Activated CD8-positive, alpha-beta T cell treated with anti-CD3 and anti-CD28 coated beads, Interleukin-2, amount 10 ng/mL, durations not matched to agents 7 days and 5 days (primary cell): ENCODE measurements at regions not wholly inside any gene's neighbourhood (a gene's known extent, or its start where the extent isn't known, plus 50 kb on each side); places are given as distances from the start of the nearest gene placed in this dataset.

ENCODE experiments used
- ATAC-seq: fragments of 150-1000 bp; cut with Tn5 transposase; one replicate; pipeline ENCODE4 v1.10.0; 2021; ENCODE audit warnings: moderate library complexity
- CTCF ChIA-PET: fragments of 350-600 bp; sonication (Branson Sonifier 250); formaldehyde crosslinking; loops from one replicate; lab custom pipeline; 2021; ENCODE audit warnings: antibody characterized with exemption; lab: Charles Lee
- POLR2A ChIA-PET: fragments of 350-600 bp; sonication (Branson Sonifier 250); formaldehyde crosslinking; loops from one replicate; lab custom pipeline; 2021; ENCODE audit warnings: antibody characterized with exemption; lab: Charles Lee
- DNase-seq: peaks from one replicate; pipeline ENCODE4 v3.0.0-alpha.2; 2020
- H3K27ac Mint-ChIP-seq: one replicate; pipeline ENCODE4 v1.8.0; 2021; ENCODE audit warnings: mild to moderate bottlenecking, mixed read lengths
- H3K27me3 Mint-ChIP-seq: one replicate; pipeline ENCODE4 v1.8.0; 2021; ENCODE audit warnings: low read depth, mixed read lengths
- H3K36me3 Mint-ChIP-seq: one replicate; pipeline ENCODE4 v1.8.0; 2021; ENCODE audit warnings: low read depth, mixed read lengths
- H3K4me1 Mint-ChIP-seq: one replicate; pipeline ENCODE4 v1.8.0; 2021; ENCODE audit warnings: low read depth, mixed read lengths
- H3K4me3 Mint-ChIP-seq: one replicate; pipeline ENCODE4 v1.8.0; 2021; ENCODE audit warnings: mild to moderate bottlenecking, mixed read lengths
- H3K9me3 Mint-ChIP-seq: one replicate; pipeline ENCODE4 v1.8.0; 2022; ENCODE audit warnings: mixed read lengths; ENCODE audit not compliant: insufficient read depth

- H3K4me1 Mint-ChIP-seq = no peaks in the 10 kb centered on the region
- POLR2A ChIA-PET = no interaction called here
- CTCF ChIA-PET = no interaction called here
- no peak overlapping the region for H3K27ac Mint-ChIP-seq
- no peaks in the 10 kb centered on the region for H3K27me3 Mint-ChIP-seq
- no peaks in the 10 kb centered on the region for H3K36me3 Mint-ChIP-seq
- ATAC-seq (no peak), DNase-seq (no peak)
- no peak overlapping the region for H3K4me3 Mint-ChIP-seq
- no peaks in the 10 kb centered on the region for H3K9me3 Mint-ChIP-seq
Measured at GRCh38 chr9:28264368-28264767, 691.1 kb upstream of the C9orf72 start.

- no peak overlapping the region for H3K4me3 Mint-ChIP-seq
Measured at GRCh38 chr9:28267351-28267750, 694.1 kb upstream of the C9orf72 start.

GRCh38 chr9:28270156-28270555 is 696.9 kb upstream of the C9orf72 start:
- no peaks in the 10 kb centered on the region for H3K27me3 Mint-ChIP-seq
- no peaks in the 10 kb centered on the region for H3K4me1 Mint-ChIP-seq
- CTCF ChIA-PET = no interaction called here
- H3K9me3 Mint-ChIP-seq = peaks cover 6% of the 10 kb centered on the region
- POLR2A ChIA-PET = no interaction called here
- no peak overlapping the region for H3K27ac Mint-ChIP-seq
- H3K36me3 Mint-ChIP-seq = no peaks in the 10 kb centered on the region
- H3K4me3 Mint-ChIP-seq = no peak overlapping the region
- no peak for DNase-seq
- ATAC-seq = no peak

More at GRCh38 chr9:28267351-28267750, 694.1 kb upstream of the C9orf72 start:
- Mint-ChIP-seq H3K9me3 (no peaks in the 10 kb centered on the region), H3K27ac (no peak overlapping the region), H3K36me3 (no peaks in the 10 kb centered on the region), H3K27me3 (no peaks in the 10 kb centered on the region), H3K4me1 (no peaks in the 10 kb centered on the region)
- ChIA-PET CTCF (no interaction called here), POLR2A (no interaction called here)
- DNase-seq = no peak
- ATAC-seq = no peak

GRCh38 chr9:28272127-28272526 is 698.8 kb upstream of the C9orf72 start:
- ChIA-PET CTCF (no interaction called here), POLR2A (no interaction called here)
- ATAC-seq (no peak), DNase-seq (no peak)
- H3K27me3 Mint-ChIP-seq = no peaks in the 10 kb centered on the region
- no peak overlapping the region for H3K27ac Mint-ChIP-seq
- no peaks in the 10 kb centered on the region for H3K4me1 Mint-ChIP-seq
- H3K9me3 Mint-ChIP-seq = peaks cover 9% of the 10 kb centered on the region
- no peak overlapping the region for H3K4me3 Mint-ChIP-seq
- no peaks in the 10 kb centered on the region for H3K36me3 Mint-ChIP-seq

- no peaks in the 10 kb centered on the region for H3K4me1 Mint-ChIP-seq
- no peak overlapping the region for H3K4me3 Mint-ChIP-seq
- ATAC-seq (no peak), DNase-seq (no peak)
- no peaks in the 10 kb centered on the region for H3K27me3 Mint-ChIP-seq
- no peaks in the 10 kb centered on the region for H3K36me3 Mint-ChIP-seq
- POLR2A ChIA-PET = no interaction called here
- H3K9me3 Mint-ChIP-seq = no peaks in the 10 kb centered on the region
- no peak overlapping the region for H3K27ac Mint-ChIP-seq
- CTCF ChIA-PET = no interaction called here
Measured at GRCh38 chr9:28287455-28287854, 714.2 kb upstream of the C9orf72 start.

GRCh38 chr9:28289746-28290145 is 716.5 kb upstream of the C9orf72 start:
- ChIA-PET POLR2A (no interaction called here), CTCF (no interaction called here)
- no peak overlapping the region for H3K4me3 Mint-ChIP-seq
- no peaks in the 10 kb centered on the region for H3K36me3 Mint-ChIP-seq
- no peak overlapping the region for H3K27ac Mint-ChIP-seq
- no peaks in the 10 kb centered on the region for H3K9me3 Mint-ChIP-seq
- DNase-seq = no peak
- H3K27me3 Mint-ChIP-seq = no peaks in the 10 kb centered on the region
- no peak for ATAC-seq
- H3K4me1 Mint-ChIP-seq = no peaks in the 10 kb centered on the region

- ATAC-seq (no peak), DNase-seq (no peak)
- CTCF ChIA-PET = no interaction called here
- Mint-ChIP-seq H3K36me3 (no peaks in the 10 kb centered on the region), H3K4me1 (no peaks in the 10 kb centered on the region), H3K27ac (no peak overlapping the region), H3K4me3 (no peak overlapping the region), H3K9me3 (no peaks in the 10 kb centered on the region), H3K27me3 (no peaks in the 10 kb centered on the region)
- POLR2A ChIA-PET = no interaction called here
Measured at GRCh38 chr9:28293369-28294090, 720.2 kb upstream of the C9orf72 start.

GRCh38 chr9:28301281-28301680 is 728.0 kb upstream of the C9orf72 start:
- DNase-seq (no peak), ATAC-seq (no peak)
- H3K36me3 Mint-ChIP-seq = no peaks in the 10 kb centered on the region
- CTCF ChIA-PET = no interaction called here
- peaks cover 7% of the 10 kb centered on the region for H3K9me3 Mint-ChIP-seq
- H3K27me3 Mint-ChIP-seq = no peaks in the 10 kb centered on the region
- H3K4me3 Mint-ChIP-seq = no peak overlapping the region
- POLR2A ChIA-PET = no interaction called here
- H3K4me1 Mint-ChIP-seq = no peaks in the 10 kb centered on the region
- no peak overlapping the region for H3K27ac Mint-ChIP-seq

GRCh38 chr9:28317745-28318144 is 744.5 kb upstream of the C9orf72 start:
- Mint-ChIP-seq H3K4me1 (no peaks in the 10 kb centered on the region), H3K36me3 (no peaks in the 10 kb centered on the region), H3K4me3 (no peak overlapping the region), H3K27ac (no peak overlapping the region), H3K9me3 (no peaks in the 10 kb centered on the region), H3K27me3 (no peaks in the 10 kb centered on the region)
- ATAC-seq = no peak
- POLR2A ChIA-PET = no interaction called here
- CTCF ChIA-PET = no interaction called here
- no peak for DNase-seq

- Mint-ChIP-seq H3K36me3 (no peaks in the 10 kb centered on the region), H3K4me1 (no peaks in the 10 kb centered on the region), H3K27me3 (no peaks in the 10 kb centered on the region), H3K27ac (no peak overlapping the region), H3K4me3 (no peak overlapping the region), H3K9me3 (no peaks in the 10 kb centered on the region)
- ATAC-seq = no peak
- ChIA-PET CTCF (no interaction called here), POLR2A (no interaction called here)
- no peak for DNase-seq
Measured at GRCh38 chr9:28318515-28318914, 745.2 kb upstream of the C9orf72 start.

- Mint-ChIP-seq H3K36me3 (no peaks in the 10 kb centered on the region), H3K9me3 (no peaks in the 10 kb centered on the region), H3K27me3 (no peaks in the 10 kb centered on the region), H3K4me1 (no peaks in the 10 kb centered on the region), H3K27ac (no peak overlapping the region), H3K4me3 (no peak overlapping the region)
- ChIA-PET CTCF (no interaction called here), POLR2A (no interaction called here)
- DNase-seq = no peak
- ATAC-seq = no peak
Measured at GRCh38 chr9:28319981-28320380, 746.7 kb upstream of the C9orf72 start.

- ChIA-PET CTCF (no interaction called here), POLR2A (no interaction called here)
- no peak for ATAC-seq
- H3K27me3 Mint-ChIP-seq = no peaks in the 10 kb centered on the region
- no peaks in the 10 kb centered on the region for H3K36me3 Mint-ChIP-seq
- no peak overlapping the region for H3K27ac Mint-ChIP-seq
- H3K4me3 Mint-ChIP-seq = no peak overlapping the region
- no peaks in the 10 kb centered on the region for H3K4me1 Mint-ChIP-seq
- DNase-seq = no peak
- no peaks in the 10 kb centered on the region for H3K9me3 Mint-ChIP-seq
Measured at GRCh38 chr9:28320616-28321015, 747.3 kb upstream of the C9orf72 start.

GRCh38 chr9:28329323-28329722 is 756.0 kb upstream of the C9orf72 start:
- no peak overlapping the region for H3K4me3 Mint-ChIP-seq
- no peaks in the 10 kb centered on the region for H3K36me3 Mint-ChIP-seq
- ATAC-seq = no peak
- H3K9me3 Mint-ChIP-seq = peaks cover 7% of the 10 kb centered on the region
- DNase-seq = no peak
- H3K4me1 Mint-ChIP-seq = no peaks in the 10 kb centered on the region
- CTCF ChIA-PET = no interaction called here
- no peak overlapping the region for H3K27ac Mint-ChIP-seq
- POLR2A ChIA-PET = no interaction called here
- no peaks in the 10 kb centered on the region for H3K27me3 Mint-ChIP-seq
